Fibroblast of lung (primary cell): ENCODE measurements at regions not wholly inside any gene's neighbourhood (a gene's known extent, or its start where the extent isn't known, plus 50 kb on each side); places are given as distances from the start of the nearest gene placed in this dataset.
A peak's percentile ranks its signal among the peaks of the same experiment; 100 is the strongest.

Source experiments
- DNase-seq, 2 donors: peaks; one replicate each; pipeline versions ENCODE4 v3.0.0 to v3.0.0-alpha.2; 2010; ENCODE audit warnings: low read depth in 2 of 2
- H2AFZ ChIP-seq: 2 replicates; pipeline ENCODE4 v1.5.1; 2012; ENCODE audit warnings: low read length, control low read depth, inconsistent platforms
- H3K27ac ChIP-seq: 2 replicates; pipeline ENCODE4 v1.5.1; 2011; ENCODE audit warnings: low read length, control low read depth; ENCODE audit not compliant: insufficient read depth
- H3K27me3 ChIP-seq: 2 replicates; pipeline ENCODE4 v1.5.1; 2011; ENCODE audit warnings: mild to moderate bottlenecking, low read length; ENCODE audit not compliant: control insufficient read depth, insufficient read depth
- H3K36me3 ChIP-seq: 2 replicates; pipeline ENCODE4 v1.5.1; 2011; ENCODE audit warnings: low read length; ENCODE audit not compliant: control insufficient read depth, insufficient read depth
- H3K4me1 ChIP-seq: 2 replicates; pipeline ENCODE4 v1.5.1; 2011; ENCODE audit warnings: low read length; ENCODE audit not compliant: control insufficient read depth, insufficient read depth; ENCODE audit errors: extremely low read depth
- H3K4me2 ChIP-seq: 2 replicates; pipeline ENCODE4 v1.5.1; 2011; ENCODE audit warnings: low read length, control low read depth; ENCODE audit not compliant: insufficient read depth; ENCODE audit errors: extremely low read depth
- H3K4me3 ChIP-seq, 4 experiments: fragments of 200-600 bp in 1 of 4; sonication (generic) in 1 of 4; replicated peaks in 1 of 4; 2 replicates each; pipeline ENCODE4 v1.5.1; 2011 to 2016; ENCODE audit warnings: low read length in 4 of 4, low read depth in 3 of 4, mild to moderate bottlenecking in 3 of 4, control low read depth in 2 of 4, inconsistent platforms in 1 of 4, mixed read lengths in 1 of 4; ENCODE audit not compliant: insufficient read depth in 1 of 4; ENCODE audit errors: control extremely low read depth in 1 of 4
- H3K79me2 ChIP-seq: 2 replicates; pipeline ENCODE4 v1.5.1; 2012; ENCODE audit warnings: mild to moderate bottlenecking, low read length, inconsistent platforms; ENCODE audit not compliant: control insufficient read depth, insufficient read depth
- H3K9ac ChIP-seq: 2 replicates; pipeline ENCODE4 v1.5.1; 2011; ENCODE audit warnings: mild to moderate bottlenecking, low read length, control low read depth; ENCODE audit not compliant: insufficient read depth
- H3K9me3 ChIP-seq: 2 replicates; pipeline ENCODE4 v1.5.1; 2012; ENCODE audit warnings: low read depth, low read length; ENCODE audit not compliant: control insufficient read depth, insufficient read depth
- H4K20me1 ChIP-seq: 2 replicates; pipeline ENCODE4 v1.5.1; 2011; ENCODE audit warnings: low read length; ENCODE audit not compliant: control insufficient read depth, insufficient read depth; ENCODE audit errors: extremely low read depth
- EZH2 ChIP-seq: IDR thresholded peaks from 2 replicates; pipeline ENCODE4 v1.5.1; 2012; ENCODE audit warnings: low read length, control low read depth, mild to moderate bottlenecking; ENCODE audit errors: missing control alignments
- TF ChIP-seq, protein P1 (sequence below), 2 donors: IDR thresholded peaks in 1 of 2; conservative IDR thresholded peaks in 1 of 2; 1 replicate in 1 of 2; 2 replicates in 1 of 2; pipeline ENCODE4 v1.5.1; 2011 to 2012; ENCODE audit warnings: low read length in 2 of 2, control low read depth in 1 of 2, inconsistent platforms in 1 of 2, low read depth in 1 of 2, mild to moderate bottlenecking in 1 of 2

DNA sequence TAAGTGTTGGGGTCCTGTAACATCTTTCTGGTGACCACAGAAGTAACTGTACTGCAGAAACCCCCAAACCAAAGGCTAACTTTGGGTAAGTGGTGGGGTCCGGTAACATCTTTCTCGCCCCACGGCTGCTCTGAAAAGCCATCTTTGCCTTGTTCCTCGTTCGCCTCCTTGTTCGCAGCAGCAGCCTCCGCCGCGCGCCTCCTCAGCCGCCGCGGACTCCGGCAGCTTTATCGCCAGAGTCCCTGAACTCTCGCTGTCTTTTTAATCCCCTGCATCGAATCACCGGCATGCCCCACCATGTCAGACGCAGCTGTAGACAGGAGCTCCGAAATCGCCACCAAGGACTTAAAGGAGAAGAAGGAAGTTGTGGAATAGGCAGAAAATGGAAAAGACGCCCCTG lies 316.8 kb downstream of the TUSC7 start:
- no peak overlapping the region for H2AFZ ChIP-seq
- no peak for DNase-seq
- no peaks in the 10 kb centered on the region for H3K9me3 ChIP-seq
- no peak overlapping the region for H3K4me3 ChIP-seq
- H3K79me2 ChIP-seq = no peaks in the 10 kb centered on the region
- H3K4me1 ChIP-seq = no peaks in the 10 kb centered on the region
- H3K4me2 ChIP-seq = no peak overlapping the region
- H3K27ac ChIP-seq = no peak overlapping the region
- H3K9ac ChIP-seq = no peak overlapping the region
- no peaks in the 10 kb centered on the region for H3K36me3 ChIP-seq
- H4K20me1 ChIP-seq = no peaks in the 10 kb centered on the region
- no peak for TF ChIP-seq EZH2
- TF ChIP-seq, protein P1, sequence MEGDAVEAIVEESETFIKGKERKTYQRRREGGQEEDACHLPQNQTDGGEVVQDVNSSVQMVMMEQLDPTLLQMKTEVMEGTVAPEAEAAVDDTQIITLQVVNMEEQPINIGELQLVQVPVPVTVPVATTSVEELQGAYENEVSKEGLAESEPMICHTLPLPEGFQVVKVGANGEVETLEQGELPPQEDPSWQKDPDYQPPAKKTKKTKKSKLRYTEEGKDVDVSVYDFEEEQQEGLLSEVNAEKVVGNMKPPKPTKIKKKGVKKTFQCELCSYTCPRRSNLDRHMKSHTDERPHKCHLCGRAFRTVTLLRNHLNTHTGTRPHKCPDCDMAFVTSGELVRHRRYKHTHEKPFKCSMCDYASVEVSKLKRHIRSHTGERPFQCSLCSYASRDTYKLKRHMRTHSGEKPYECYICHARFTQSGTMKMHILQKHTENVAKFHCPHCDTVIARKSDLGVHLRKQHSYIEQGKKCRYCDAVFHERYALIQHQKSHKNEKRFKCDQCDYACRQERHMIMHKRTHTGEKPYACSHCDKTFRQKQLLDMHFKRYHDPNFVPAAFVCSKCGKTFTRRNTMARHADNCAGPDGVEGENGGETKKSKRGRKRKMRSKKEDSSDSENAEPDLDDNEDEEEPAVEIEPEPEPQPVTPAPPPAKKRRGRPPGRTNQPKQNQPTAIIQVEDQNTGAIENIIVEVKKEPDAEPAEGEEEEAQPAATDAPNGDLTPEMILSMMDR (conservative IDR thresholded peaks at IDR 0.05 in 1 of 2, IDR thresholded peaks at IDR 0.05 in 1 of 2; ENCODE audit: low read depth in 1 of 2, low read length in 2 of 2) = no peak
- no peaks in the 10 kb centered on the region for H3K27me3 ChIP-seq

DNA sequence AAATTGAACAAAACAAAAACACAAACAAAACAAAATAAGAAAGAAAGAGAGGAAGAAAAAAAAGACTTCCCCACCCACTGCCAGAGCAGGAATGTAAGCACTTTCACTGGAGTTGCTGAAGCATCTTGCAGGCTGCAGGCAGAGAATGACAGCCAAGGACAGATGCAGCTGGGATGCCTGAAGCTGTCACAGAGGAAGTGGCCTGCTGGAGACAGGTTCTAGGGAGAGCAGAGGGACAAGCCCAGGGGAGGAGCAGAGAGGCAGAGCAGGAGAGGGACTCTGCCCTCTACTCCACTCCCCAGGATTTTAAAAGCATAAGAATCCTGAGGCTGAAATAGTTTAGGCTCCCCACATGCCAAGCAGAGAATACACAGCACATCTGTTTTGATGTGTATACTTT lies 326.2 kb downstream of the TUSC7 start:
- Histone ChIP-seq H3K79me2 (no peaks in the 10 kb centered on the region), H3K4me2 (peak overlapping the region; percentile 37), H3K4me1 (no peaks in the 10 kb centered on the region), H4K20me1 (no peaks in the 10 kb centered on the region), H3K27me3 (no peaks in the 10 kb centered on the region), H3K27ac (no peak overlapping the region), H3K36me3 (no peaks in the 10 kb centered on the region), H2AFZ (no peak overlapping the region), H3K4me3 (no peak overlapping the region), H3K9me3 (no peaks in the 10 kb centered on the region), H3K9ac (no peak overlapping the region)
- DNase-seq = peak in 1 of 2 donors; percentile 4
- TF ChIP-seq, protein P1 (conservative IDR thresholded peaks at IDR 0.05 in 1 of 2, IDR thresholded peaks at IDR 0.05 in 1 of 2; ENCODE audit: low read depth in 1 of 2, low read length in 2 of 2) = no peak
- TF ChIP-seq EZH2 = no peak

DNA sequence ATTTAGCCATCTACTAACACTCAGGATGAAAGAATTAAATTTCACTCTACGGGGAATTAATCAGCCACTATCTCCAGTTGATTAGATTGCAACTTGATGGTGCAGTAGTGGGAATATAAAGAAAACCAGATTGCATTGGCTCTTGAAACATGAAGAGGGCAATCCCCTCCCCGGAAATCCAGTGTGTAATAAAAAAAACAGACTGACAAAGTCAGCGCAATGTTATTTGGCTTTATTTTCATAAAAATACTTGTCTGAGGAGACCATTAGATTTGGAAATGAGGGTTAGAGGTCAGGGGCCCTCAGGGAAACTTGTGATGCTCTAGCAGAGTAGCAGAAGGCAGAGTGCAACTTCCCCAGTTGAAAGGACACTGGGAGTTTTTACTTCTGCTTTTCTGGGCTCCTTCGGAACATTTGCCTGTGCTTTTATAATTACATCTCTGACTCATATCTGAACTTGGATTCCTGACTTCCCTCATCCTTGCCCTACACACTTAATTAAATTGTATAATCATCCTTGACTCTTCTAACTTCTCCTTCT lies 326.8 kb downstream of the TUSC7 start:
- no peak overlapping the region for H3K9ac ChIP-seq
- peak overlapping the region; percentile 44 for H3K4me2 ChIP-seq
- no peaks in the 10 kb centered on the region for H3K36me3 ChIP-seq
- H3K4me3 ChIP-seq = peak overlapping the region in 2 of 4 experiments; percentile 10 to 15
- no peak overlapping the region for H2AFZ ChIP-seq
- H3K4me1 ChIP-seq = no peaks in the 10 kb centered on the region
- H3K79me2 ChIP-seq = no peaks in the 10 kb centered on the region
- peak; percentile 63 to 95 for DNase-seq
- H3K9me3 ChIP-seq = no peaks in the 10 kb centered on the region
- TF ChIP-seq, protein P1 (conservative IDR thresholded peaks at IDR 0.05 in 1 of 2, IDR thresholded peaks at IDR 0.05 in 1 of 2; ENCODE audit: low read depth in 1 of 2, low read length in 2 of 2) = no peak
- TF ChIP-seq EZH2 = no peak
- no peak overlapping the region for H3K27ac ChIP-seq
- H4K20me1 ChIP-seq = no peaks in the 10 kb centered on the region
- H3K27me3 ChIP-seq = no peaks in the 10 kb centered on the region
